ENCODE measurements at regions not wholly inside any gene's neighbourhood (a gene's known extent, or its start where the extent isn't known, plus 50 kb on each side); places are given as distances from the start of the nearest gene placed in this dataset.

GRCh38 chr2:133839677-133840076, 271.4 kb upstream of the NCKAP5 start:
- DNase-seq (ENCODE audit: low spot score) (no peak), ATAC-seq (ENCODE audit: low FRiP score) (no peak)
- no peak for TF ChIP-seq CTCF (IDR thresholded peaks at IDR 0.05)

- DNase-seq (ENCODE audit: low spot score), result no peak
- no peak for TF ChIP-seq CTCF (IDR thresholded peaks at IDR 0.05)
- no peak for ATAC-seq (ENCODE audit: low FRiP score)
These were observed 272.5 kb upstream of the NCKAP5 start for GRCh38 chr2:133840761-133841160.

GRCh38 chr2:133841900-133842299, 273.6 kb upstream of the NCKAP5 start:
- ATAC-seq (ENCODE audit: low FRiP score) (no peak), DNase-seq (ENCODE audit: low spot score) (no peak)
- TF ChIP-seq CTCF (IDR thresholded peaks at IDR 0.05), result no peak

GRCh38 chr2:133842446-133842845, 274.2 kb upstream of the NCKAP5 start:
- DNase-seq (ENCODE audit: low spot score) (no peak), ATAC-seq (ENCODE audit: low FRiP score) (no peak)
- no peak for TF ChIP-seq CTCF (IDR thresholded peaks at IDR 0.05)

GRCh38 chr2:133843091-133843490, 274.8 kb upstream of the NCKAP5 start:
- TF ChIP-seq CTCF (IDR thresholded peaks at IDR 0.05), result no peak
- ATAC-seq (ENCODE audit: low FRiP score), result no peak
- DNase-seq (ENCODE audit: low spot score), result no peak

- DNase-seq (ENCODE audit: low spot score) (no peak), ATAC-seq (ENCODE audit: low FRiP score) (no peak)
- TF ChIP-seq CTCF (IDR thresholded peaks at IDR 0.05), result no peak
These were observed 275.3 kb upstream of the NCKAP5 start for GRCh38 chr2:133843551-133843950.

- DNase-seq (ENCODE audit: low spot score) (peak; percentile 32), ATAC-seq (ENCODE audit: low FRiP score) (no peak)
- peak in 1 of 3 donors; percentile 42 for TF ChIP-seq CTCF (IDR thresholded peaks at IDR 0.05)
These were observed 276.1 kb upstream of the NCKAP5 start for GRCh38 chr2:133844214-133844892.

Data from omental fat pad (tissue), 3 donors.